Neural cell (in vitro differentiated cells): ENCODE measurements at regions not wholly inside any gene's neighbourhood (a gene's known extent, or its start where the extent isn't known, plus 50 kb on each side); places are given as distances from the start of the nearest gene placed in this dataset.

Source experiments
- H2AFZ ChIP-seq: fragments of 200-600, 300-800 bp; sonication (generic), shearing (Covaris generic); 2 replicates; pipeline ENCODE4 v1.6.0; 2014; ENCODE audit warnings: low read depth, mild to moderate bottlenecking, antibody characterized with exemption, low read length, moderate library complexity
- H3F3A ChIP-seq: fragments of 200-600 bp; shearing (Covaris generic); 2 replicates; pipeline ENCODE4 v1.6.1; 2016; ENCODE audit warnings: mild to moderate bottlenecking, moderate library complexity, mixed read lengths, antibody characterized with exemption, low read length; ENCODE audit not compliant: insufficient read depth, poor library complexity, severe bottlenecking
- H3K27ac ChIP-seq: fragments of 200-600, 300-800 bp; sonication (generic), shearing (Covaris generic); 2 replicates; pipeline ENCODE4 v1.5.1; 2014; ENCODE audit warnings: mild to moderate bottlenecking, low read length, moderate library complexity
- H3K27me3 ChIP-seq: fragments of 300-800, 200-600 bp; sonication (generic), shearing (Covaris generic); 2 replicates; pipeline ENCODE4 v1.6.0; 2014; ENCODE audit warnings: mild to moderate bottlenecking, low read depth, low read length, moderate library complexity; ENCODE audit not compliant: insufficient read depth
- H3K36me3 ChIP-seq: fragments of 300-800, 200-600 bp; sonication (generic), shearing (Covaris generic); 2 replicates; pipeline ENCODE4 v1.5.1; 2014; ENCODE audit warnings: mild to moderate bottlenecking, antibody characterized with exemption, low read length, moderate library complexity; ENCODE audit not compliant: insufficient read depth
- H3K4me2 ChIP-seq: fragments of 300-800, 200-600 bp; sonication (generic), shearing (Covaris generic); 2 replicates; pipeline ENCODE4 v1.6.0; 2014; ENCODE audit warnings: mild to moderate bottlenecking, low read length
- H3K4me3 ChIP-seq: fragments of 300-800, 200-600 bp; sonication (generic), shearing (Covaris generic); 2 replicates; pipeline ENCODE4 v1.5.1; 2014; ENCODE audit warnings: mild to moderate bottlenecking, low read length, moderate library complexity
- H3K79me2 ChIP-seq: fragments of 200-600 bp; shearing (Covaris generic); replicated peaks from 2 replicates; pipeline ENCODE4 v1.6.0; 2014; ENCODE audit warnings: mild to moderate bottlenecking, low read length, moderate library complexity; ENCODE audit not compliant: insufficient read depth
- H3K9ac ChIP-seq: fragments of 300-800, 200-600 bp; sonication (generic), shearing (Covaris generic); 2 replicates; pipeline ENCODE4 v1.6.1; 2016; ENCODE audit warnings: mild to moderate bottlenecking, low read length, mixed read lengths
- H3K9me2 ChIP-seq: fragments of 200-600 bp; shearing (Covaris generic); 2 replicates; pipeline ENCODE4 v1.6.1; 2016; ENCODE audit warnings: mild to moderate bottlenecking, low read length, mixed read lengths; ENCODE audit not compliant: insufficient read depth
- H3K9me3 ChIP-seq: fragments of 200-600, 300-800 bp; sonication (generic), shearing (Covaris generic); 2 replicates; pipeline ENCODE4 v1.6.1; 2016; ENCODE audit warnings: mild to moderate bottlenecking, mixed run types, low read length, moderate library complexity, mixed read lengths
- H4K20me1 ChIP-seq: fragments of 200-600 bp; shearing (Covaris generic); 2 replicates; pipeline ENCODE4 v1.6.1; 2016; ENCODE audit warnings: mild to moderate bottlenecking, mixed run types; ENCODE audit not compliant: insufficient read depth
- CTCF ChIP-seq: fragments of 450-650 bp; IDR thresholded peaks from 2 replicates; pipeline ENCODE4 v1.5.1; 2014; ENCODE audit warnings: antibody characterized with exemption, mild to moderate bottlenecking, moderate library complexity; ENCODE audit not compliant: poor library complexity, severe bottlenecking
- EP300 ChIP-seq: fragments of 450-650 bp; conservative IDR thresholded peaks from 2 replicates; pipeline ENCODE4 v1.6.1; 2014; ENCODE audit warnings: antibody characterized with exemption, mild to moderate bottlenecking, moderate library complexity; ENCODE audit not compliant: poor library complexity, severe bottlenecking
- EZH2 ChIP-seq: fragments of 200-600, 300-800 bp; shearing (Covaris generic), sonication (generic); IDR thresholded peaks from 2 replicates; pipeline ENCODE4 v1.6.1; 2014; ENCODE audit warnings: antibody characterized with exemption, low read length, borderline replicate concordance, mild to moderate bottlenecking; ENCODE audit not compliant: insufficient read depth, poor library complexity, severe bottlenecking
- MXI1 ChIP-seq: fragments of 450-650 bp; conservative IDR thresholded peaks from 2 replicates; pipeline ENCODE4 v1.6.1; 2014; ENCODE audit warnings: antibody characterized with exemption, mild to moderate bottlenecking; ENCODE audit not compliant: poor library complexity, severe bottlenecking
- POLR2AphosphoS5 ChIP-seq: IDR thresholded peaks from 2 replicates; pipeline ENCODE4 v1.6.1; 2012
- RAD21 ChIP-seq: fragments of 450-650 bp; conservative IDR thresholded peaks from 2 replicates; pipeline ENCODE4 v1.6.1; 2014; ENCODE audit warnings: antibody characterized with exemption, mild to moderate bottlenecking, moderate library complexity
- REST ChIP-seq: IDR thresholded peaks from 2 replicates; pipeline ENCODE4 v1.6.1; 2012; ENCODE audit warnings: borderline replicate concordance
- SMC3 ChIP-seq: fragments of 450-650 bp; conservative IDR thresholded peaks from 2 replicates; pipeline ENCODE4 v1.6.1; 2014; ENCODE audit warnings: antibody characterized with exemption, mild to moderate bottlenecking, moderate library complexity; ENCODE audit not compliant: poor library complexity
- TAF1 ChIP-seq: IDR thresholded peaks from 2 replicates; pipeline ENCODE4 v1.6.1; 2012; ENCODE audit warnings: low read depth

DNA sequence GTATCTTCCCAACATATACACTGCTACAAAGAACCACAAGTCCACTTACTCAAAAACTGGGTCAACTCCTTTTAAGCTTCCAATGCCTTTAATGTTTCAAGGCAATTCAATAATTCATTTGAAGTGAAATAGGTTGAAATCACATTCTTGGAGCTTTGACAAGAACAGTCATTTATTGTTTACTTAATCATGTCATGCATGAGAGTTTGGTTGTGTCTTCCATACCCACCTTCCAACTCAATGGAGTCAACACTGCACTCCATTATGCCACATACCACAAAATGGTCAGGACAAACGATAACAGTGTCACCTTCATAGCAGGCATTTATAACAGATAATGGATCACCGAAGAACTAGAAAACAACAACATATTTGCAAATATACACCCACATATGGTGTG is 506.3 kb downstream of the UQCRFS1 start:
- Histone ChIP-seq H3K9me2 (no peaks in the 10 kb centered on the region), H3K9me3 (no peaks in the 10 kb centered on the region), H3K27me3 (no peaks in the 10 kb centered on the region), H3K4me2 (no peak overlapping the region), H3K79me2 (no peaks in the 10 kb centered on the region), H3K4me3 (no peak overlapping the region), H2AFZ (no peak overlapping the region), H3K9ac (no peak overlapping the region), H3K36me3 (no peaks in the 10 kb centered on the region), H3F3A (no peaks in the 10 kb centered on the region), H3K27ac (no peak overlapping the region), H4K20me1 (no peaks in the 10 kb centered on the region)
- no peak for TF ChIP-seq CTCF

DNA sequence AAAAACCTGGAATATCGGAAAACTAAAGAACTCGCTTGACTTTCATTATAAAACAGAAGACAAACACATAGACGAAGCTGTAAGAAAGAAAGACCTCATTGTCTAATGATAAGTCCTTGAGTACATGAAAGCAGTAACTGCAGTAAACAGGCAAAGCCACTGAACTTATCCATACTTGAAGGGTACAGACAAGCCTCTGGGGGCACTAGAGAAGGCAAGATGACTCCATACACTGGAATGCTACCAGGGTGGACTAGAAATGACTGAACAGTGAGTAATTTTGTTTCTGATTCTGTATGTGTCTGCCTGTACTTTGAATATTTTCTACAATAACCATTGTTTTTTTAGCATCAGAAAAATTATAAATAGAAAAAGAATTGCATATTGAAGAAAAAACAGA is 507.9 kb downstream of the UQCRFS1 start:
- H3K9me2 ChIP-seq: no peaks in the 10 kb centered on the region
- H2AFZ ChIP-seq: no peak overlapping the region
- H3K4me2 ChIP-seq: no peak overlapping the region
- H3K9ac ChIP-seq: no peak overlapping the region
- no peak overlapping the region for H3K4me3 ChIP-seq
- H3K27me3 ChIP-seq: no peaks in the 10 kb centered on the region
- H4K20me1 ChIP-seq: no peaks in the 10 kb centered on the region
- no peaks in the 10 kb centered on the region for H3K79me2 ChIP-seq
- H3F3A ChIP-seq: no peaks in the 10 kb centered on the region
- no peaks in the 10 kb centered on the region for H3K36me3 ChIP-seq
- H3K9me3 ChIP-seq: no peaks in the 10 kb centered on the region
- H3K27ac ChIP-seq: no peak overlapping the region
- TF ChIP-seq TAF1 (no peak), REST (no peak), EZH2 (no peak), POLR2AphosphoS5 (no peak), EP300 (no peak), RAD21 (no peak), SMC3 (no peak), MXI1 (no peak), CTCF (no peak)
